Mucosa of descending colon (tissue), 3 donors: ENCODE measurements at regions not wholly inside any gene's neighbourhood (a gene's known extent, or its start where the extent isn't known, plus 50 kb on each side); places are given as distances from the start of the nearest gene placed in this dataset.

ENCODE experiments used
- ATAC-seq: fragments of 200-7000 bp; cut with Tn5 transposase; one replicate; pipeline ENCODE4 v1.9.1; 2020; ENCODE audit warnings: mild to moderate bottlenecking, moderate library complexity
- DNase-seq, 3 donors: peaks; one replicate each; pipeline ENCODE4 v3.0.0-alpha.2; 2020
- H3K36me3 ChIP-seq: fragments of 200-600 bp; one replicate; pipeline ENCODE4 v1.8.0; 2021; ENCODE audit warnings: low read depth, mild to moderate bottlenecking
- H3K4me1 ChIP-seq: fragments of 200-600 bp; one replicate; pipeline ENCODE4 v1.8.0; 2021; ENCODE audit warnings: low read depth, mild to moderate bottlenecking
- H3K4me3 ChIP-seq: fragments of 200-600 bp; one replicate; pipeline ENCODE4 v1.8.0; 2021; ENCODE audit warnings: mild to moderate bottlenecking
- H3K9me3 ChIP-seq: fragments of 200-600 bp; one replicate; pipeline ENCODE4 v1.8.0; 2021; ENCODE audit warnings: mild to moderate bottlenecking
- intact Hi-C, 2 donors: fragments of 100-400 bp; cut with DNase I in 1 of 2; cut with micrococcal nuclease in 1 of 2; formaldehyde crosslinking; loops; one replicate each; pipeline versions ENCODE4 v1.11.0 to v1.11.1; 2022; cut with DNase I, micrococcal nuclease
- TF ChIP-seq, protein P1 (sequence below): fragments of 200-600 bp; IDR thresholded peaks from one replicate; pipeline ENCODE4 v1.8.0; 2022; ENCODE audit warnings: antibody characterized with exemption, mild to moderate bottlenecking
- donor health status: DM: no; HTN: no; CAD: no; lungs with moderate emphysema.
- donor health status: DM: no; HTN: no; CAD: no.
- donor health status: DM: no; HTN: yes; CAD: no.

- DNase-seq (no peak), ATAC-seq (no peak)
- TF ChIP-seq, protein P1, sequence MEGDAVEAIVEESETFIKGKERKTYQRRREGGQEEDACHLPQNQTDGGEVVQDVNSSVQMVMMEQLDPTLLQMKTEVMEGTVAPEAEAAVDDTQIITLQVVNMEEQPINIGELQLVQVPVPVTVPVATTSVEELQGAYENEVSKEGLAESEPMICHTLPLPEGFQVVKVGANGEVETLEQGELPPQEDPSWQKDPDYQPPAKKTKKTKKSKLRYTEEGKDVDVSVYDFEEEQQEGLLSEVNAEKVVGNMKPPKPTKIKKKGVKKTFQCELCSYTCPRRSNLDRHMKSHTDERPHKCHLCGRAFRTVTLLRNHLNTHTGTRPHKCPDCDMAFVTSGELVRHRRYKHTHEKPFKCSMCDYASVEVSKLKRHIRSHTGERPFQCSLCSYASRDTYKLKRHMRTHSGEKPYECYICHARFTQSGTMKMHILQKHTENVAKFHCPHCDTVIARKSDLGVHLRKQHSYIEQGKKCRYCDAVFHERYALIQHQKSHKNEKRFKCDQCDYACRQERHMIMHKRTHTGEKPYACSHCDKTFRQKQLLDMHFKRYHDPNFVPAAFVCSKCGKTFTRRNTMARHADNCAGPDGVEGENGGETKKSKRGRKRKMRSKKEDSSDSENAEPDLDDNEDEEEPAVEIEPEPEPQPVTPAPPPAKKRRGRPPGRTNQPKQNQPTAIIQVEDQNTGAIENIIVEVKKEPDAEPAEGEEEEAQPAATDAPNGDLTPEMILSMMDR, result no peak
- intact Hi-C loops, result no loop called here
- no peaks in the 10 kb centered on the region for H3K4me1 ChIP-seq
- no peak overlapping the region for H3K4me3 ChIP-seq
- no peaks in the 10 kb centered on the region for H3K9me3 ChIP-seq
- H3K36me3 ChIP-seq, result no peaks in the 10 kb centered on the region
Observed at GRCh38 chr1:55988963-55989452, 590.4 kb downstream of the PLPP3 start.

GRCh38 chr1:55987491-55988249 is 591.7 kb downstream of the PLPP3 start:
- intact Hi-C loops, result no loop called here
- Histone ChIP-seq H3K36me3 (no peaks in the 10 kb centered on the region), H3K4me3 (no peak overlapping the region), H3K9me3 (no peaks in the 10 kb centered on the region), H3K4me1 (no peaks in the 10 kb centered on the region)
- ATAC-seq (no peak), DNase-seq (no peak)
- TF ChIP-seq, protein P1, result no peak

DNA sequence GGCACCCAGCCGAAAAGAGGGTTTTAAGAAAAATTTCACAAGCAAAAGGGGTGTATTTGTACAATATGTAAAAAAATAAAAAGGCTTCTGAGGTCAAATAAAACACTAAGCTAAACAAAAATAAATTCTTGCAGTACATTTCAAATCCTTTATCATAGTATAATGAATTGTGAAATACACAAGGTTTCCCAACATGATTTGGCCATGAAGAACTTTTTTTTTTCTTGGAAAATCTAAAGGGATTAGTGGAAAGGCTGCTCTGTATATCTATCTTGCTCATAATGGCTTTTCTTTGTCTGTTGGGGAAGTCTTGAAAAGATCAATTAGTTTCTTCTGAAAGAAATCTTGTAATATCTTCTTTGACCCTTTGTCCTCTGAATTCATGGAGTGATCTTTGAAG is 593.4 kb downstream of the PLPP3 start:
- Histone ChIP-seq H3K9me3 (no peaks in the 10 kb centered on the region), H3K36me3 (no peaks in the 10 kb centered on the region), H3K4me1 (no peaks in the 10 kb centered on the region), H3K4me3 (no peak overlapping the region)
- no peak for DNase-seq
- intact Hi-C loops, result no loop called here
- ATAC-seq, result no peak
- TF ChIP-seq, protein P1, result no peak

DNA sequence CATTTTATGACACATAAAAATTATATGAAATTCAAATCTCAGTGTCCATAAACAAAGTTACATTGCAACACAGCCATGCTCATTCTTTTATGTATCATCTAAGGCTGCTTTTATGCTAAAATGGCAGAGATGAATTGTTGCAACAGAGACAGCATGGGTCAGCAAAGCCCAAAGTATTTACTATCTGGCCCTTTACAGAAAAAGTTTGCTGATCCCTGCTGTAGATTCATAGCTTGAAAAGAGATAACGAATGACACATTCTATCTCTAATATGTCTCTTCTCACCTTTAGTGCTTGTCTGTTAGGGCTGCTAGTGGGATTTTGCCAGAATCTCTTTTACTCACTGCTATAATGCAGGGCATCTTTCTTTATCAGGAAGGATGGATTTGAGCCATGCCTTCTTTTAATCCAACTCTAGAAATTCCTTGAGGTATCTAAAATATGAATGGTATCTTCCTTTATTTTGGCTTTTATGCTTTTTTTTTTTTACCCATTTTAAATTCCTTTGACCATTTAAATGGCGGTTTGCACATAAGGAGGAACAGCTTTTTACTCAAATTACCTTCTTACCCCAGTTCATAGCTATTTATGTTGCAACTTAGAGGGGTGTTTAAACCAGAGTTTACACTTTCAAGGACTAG is 598.2 kb downstream of the PLPP3 start:
- H3K4me3 ChIP-seq, result no peak overlapping the region
- no peak for DNase-seq
- H3K9me3 ChIP-seq, result no peaks in the 10 kb centered on the region
- H3K36me3 ChIP-seq, result no peaks in the 10 kb centered on the region
- TF ChIP-seq, protein P1, result no peak
- no peak for ATAC-seq
- intact Hi-C loops, result no loop called here
- H3K4me1 ChIP-seq, result no peaks in the 10 kb centered on the region

- intact Hi-C loops, result no loop called here
- Histone ChIP-seq H3K36me3 (no peaks in the 10 kb centered on the region), H3K4me1 (no peaks in the 10 kb centered on the region), H3K9me3 (no peaks in the 10 kb centered on the region), H3K4me3 (no peak overlapping the region)
- TF ChIP-seq, protein P1, result no peak
- no peak for ATAC-seq
- DNase-seq, result no peak
Observed at GRCh38 chr1:55980582-55980981, 598.8 kb downstream of the PLPP3 start.
